Astrocyte (in vitro differentiated cells and primary cell): ENCODE measurements at regions not wholly inside any gene's neighbourhood (a gene's known extent, or its start where the extent isn't known, plus 50 kb on each side); places are given as distances from the start of the nearest gene placed in this dataset.

ENCODE experiments used
- CTCF ChIP-seq: IDR thresholded peaks from 2 replicates; pipeline ENCODE4 v1.5.1; 2011; ENCODE audit warnings: low read depth, mild to moderate bottlenecking, inconsistent platforms, low read length, moderate library complexity; ENCODE audit not compliant: insufficient read depth
- EZH2 ChIP-seq: IDR thresholded peaks from 2 replicates; pipeline ENCODE4 v1.6.1; 2012; ENCODE audit warnings: mild to moderate bottlenecking, low read length, inconsistent platforms; ENCODE audit not compliant: insufficient read depth

- no peak for TF ChIP-seq EZH2
- no peak for TF ChIP-seq CTCF
Observed at GRCh38 chr7:87001214-87001613, 58.2 kb downstream of the ELAPOR2 start.
